ENCODE measurements at regions not wholly inside any gene's neighbourhood (a gene's known extent, or its start where the extent isn't known, plus 50 kb on each side); places are given as distances from the start of the nearest gene placed in this dataset.

DNA sequence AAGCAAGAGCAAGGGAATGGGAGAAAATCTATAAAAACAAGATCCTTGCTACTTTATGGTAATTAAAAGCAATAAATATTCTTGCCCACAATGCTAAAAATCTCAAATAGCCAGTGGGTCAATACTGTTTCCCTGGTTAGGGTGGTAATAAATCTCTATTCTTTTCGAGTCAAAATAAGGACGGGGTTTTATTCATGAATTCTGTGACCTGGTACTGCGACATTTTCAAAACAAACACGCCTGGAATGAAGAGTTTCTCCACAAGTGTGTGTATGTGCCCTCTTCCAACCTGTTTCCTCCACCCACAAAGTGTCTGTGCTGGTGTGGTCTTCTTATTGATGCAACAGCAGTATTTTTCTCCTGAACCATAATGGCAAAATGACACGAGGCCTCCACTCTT lies 358.8 kb upstream of the BRINP1 start:
- no peak for TF ChIP-seq CTCF (IDR thresholded peaks at IDR 0.05; ENCODE audit: low read depth, low read length)
- DNase-seq (ENCODE audit: extremely low read depth, low read depth), result no peak

DNA sequence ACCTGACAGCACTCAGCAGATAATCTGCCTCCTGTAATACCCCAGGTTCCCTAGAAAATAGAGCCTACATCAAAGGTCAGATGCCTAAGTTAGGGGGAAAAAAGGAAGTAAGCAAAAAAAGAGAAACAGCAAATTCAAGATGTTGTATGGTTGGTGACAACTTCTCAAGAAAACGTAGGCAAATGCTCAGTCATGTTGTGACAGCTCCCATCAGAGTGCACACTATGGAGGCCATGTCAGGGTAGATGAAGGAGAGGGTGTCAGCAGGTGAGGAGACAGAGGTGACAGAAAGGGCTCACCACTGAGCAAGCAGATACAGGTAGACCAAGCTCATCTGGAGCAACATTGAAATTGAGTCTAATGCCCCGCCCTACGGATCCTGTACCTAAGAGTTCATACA lies 356.8 kb upstream of the BRINP1 start:
- TF ChIP-seq CTCF (IDR thresholded peaks at IDR 0.05; ENCODE audit: low read depth, low read length), result no peak

GRCh38 chr9:119722384-119722783 lies 353.1 kb upstream of the BRINP1 start:
- no peak for DNase-seq (ENCODE audit: extremely low read depth, low read depth)
- no peak for TF ChIP-seq CTCF (IDR thresholded peaks at IDR 0.05; ENCODE audit: low read depth, low read length)

More for the DNA sequence above, 356.8 kb upstream of the BRINP1 start:
- no peak for DNase-seq (ENCODE audit: extremely low read depth, low read depth)

DNA sequence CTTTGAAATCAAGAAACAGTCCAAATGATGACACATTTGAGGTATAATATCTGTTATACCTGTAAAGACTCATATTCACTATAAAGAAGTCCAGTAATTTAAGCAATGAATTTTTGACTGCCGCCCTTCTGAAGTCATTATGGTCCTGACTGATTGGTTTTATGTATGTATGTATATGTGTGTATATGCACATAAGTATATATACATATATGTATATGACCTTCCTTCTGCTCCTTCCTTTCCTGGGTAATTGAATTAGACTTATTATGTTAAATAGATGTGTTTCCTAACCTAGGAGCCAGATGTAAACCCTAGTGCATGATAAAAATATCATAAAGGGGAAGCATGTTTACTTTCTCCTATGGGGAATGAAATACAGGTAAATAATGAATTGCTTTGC lies 343.1 kb upstream of the BRINP1 start:
- no peak for TF ChIP-seq CTCF (IDR thresholded peaks at IDR 0.05; ENCODE audit: low read depth, low read length)
- DNase-seq (ENCODE audit: extremely low read depth, low read depth), result no peak

GRCh38 chr9:119709431-119709830 lies 340.2 kb upstream of the BRINP1 start:
- TF ChIP-seq CTCF (IDR thresholded peaks at IDR 0.05; ENCODE audit: low read depth, low read length), result no peak
- no peak for DNase-seq (ENCODE audit: extremely low read depth, low read depth)

- no peak for TF ChIP-seq CTCF (IDR thresholded peaks at IDR 0.05; ENCODE audit: low read depth, low read length)
- no peak for DNase-seq (ENCODE audit: extremely low read depth, low read depth)
These were observed 338.1 kb upstream of the BRINP1 start for GRCh38 chr9:119707228-119707845.

- no peak for DNase-seq (ENCODE audit: extremely low read depth, low read depth)
- no peak for TF ChIP-seq CTCF (IDR thresholded peaks at IDR 0.05; ENCODE audit: low read depth, low read length)
These were observed 332.4 kb upstream of the BRINP1 start for GRCh38 chr9:119701651-119702050.
